GM19324 (cell line): ENCODE measurements at regions not wholly inside any gene's neighbourhood (a gene's known extent, or its start where the extent isn't known, plus 50 kb on each side); places are given as distances from the start of the nearest gene placed in this dataset.

Source experiments
- ATAC-seq: cut with Tn5 transposase; IDR thresholded peaks from one replicate; pipeline ENCODE4 v1.9.1; 2021; ENCODE audit warnings: mild to moderate bottlenecking, moderate library complexity; ENCODE audit not compliant: unreplicated experiment, low FRiP score

GRCh38 chr2:103902347-103902746 lies 951.6 kb upstream of the POU3F3 start:
- no peak for ATAC-seq

- ATAC-seq: no peak
Observed at GRCh38 chr2:103921161-103921560, 932.8 kb upstream of the POU3F3 start.

GRCh38 chr2:103942199-103942598 lies 911.7 kb upstream of the POU3F3 start:
- no peak for ATAC-seq

- ATAC-seq: no peak
Observed at GRCh38 chr2:103945083-103945482, 908.8 kb upstream of the POU3F3 start.

- no peak for ATAC-seq
Observed at GRCh38 chr2:103959174-103960128, 894.5 kb upstream of the POU3F3 start.

GRCh38 chr2:103960129-103960513 lies 893.8 kb upstream of the POU3F3 start:
- no peak for ATAC-seq

- ATAC-seq: no peak
Observed at GRCh38 chr2:103960951-103961350, 893.0 kb upstream of the POU3F3 start.

GRCh38 chr2:103961862-103962261 lies 892.1 kb upstream of the POU3F3 start:
- ATAC-seq: no peak

GRCh38 chr2:103962670-103963069 lies 891.2 kb upstream of the POU3F3 start:
- no peak for ATAC-seq

- ATAC-seq: no peak
Observed at GRCh38 chr2:103963146-103963725, 890.7 kb upstream of the POU3F3 start.

GRCh38 chr2:103977241-103977640 lies 876.7 kb upstream of the POU3F3 start:
- ATAC-seq: no peak

- no peak for ATAC-seq
Observed at GRCh38 chr2:103977668-103978067, 876.2 kb upstream of the POU3F3 start.

GRCh38 chr2:103980401-103980800 lies 873.5 kb upstream of the POU3F3 start:
- ATAC-seq: no peak

- ATAC-seq: no peak
Observed at GRCh38 chr2:103982691-103983090, 871.2 kb upstream of the POU3F3 start.

GRCh38 chr2:103986001-103986400 lies 867.9 kb upstream of the POU3F3 start:
- ATAC-seq: no peak

- ATAC-seq: no peak
Observed at GRCh38 chr2:103991591-103991990, 862.3 kb upstream of the POU3F3 start.

- no peak for ATAC-seq
Observed at GRCh38 chr2:104004821-104005220, 849.1 kb upstream of the POU3F3 start.

GRCh38 chr2:104016801-104017200 lies 837.1 kb upstream of the POU3F3 start:
- ATAC-seq: no peak

- ATAC-seq: no peak
Observed at GRCh38 chr2:104023306-104023705, 830.6 kb upstream of the POU3F3 start.

- no peak for ATAC-seq
Observed at GRCh38 chr2:104023765-104024164, 830.1 kb upstream of the POU3F3 start.

- ATAC-seq: no peak
Observed at GRCh38 chr2:104025295-104025694, 828.6 kb upstream of the POU3F3 start.

GRCh38 chr2:104026725-104027124 lies 827.2 kb upstream of the POU3F3 start:
- no peak for ATAC-seq
